Fibroblast of mammary gland (primary cell): ENCODE measurements at regions not wholly inside any gene's neighbourhood (a gene's known extent, or its start where the extent isn't known, plus 50 kb on each side); places are given as distances from the start of the nearest gene placed in this dataset.

ENCODE experiments used
- DNase-seq: peaks from one replicate; pipeline ENCODE4 v3.0.0-alpha.2; 2010; ENCODE audit warnings: low read depth
- H3K4me3 ChIP-seq: 2 replicates; pipeline ENCODE4 v1.5.1; 2011; ENCODE audit warnings: low read depth, mild to moderate bottlenecking, low read length, moderate library complexity; ENCODE audit not compliant: control insufficient read depth
- TF ChIP-seq, protein P1 (sequence below): conservative IDR thresholded peaks from 2 replicates; pipeline ENCODE4 v1.5.1; 2011; ENCODE audit warnings: low read depth, low read length, inconsistent platforms; ENCODE audit not compliant: control insufficient read depth, insufficient read depth

DNA sequence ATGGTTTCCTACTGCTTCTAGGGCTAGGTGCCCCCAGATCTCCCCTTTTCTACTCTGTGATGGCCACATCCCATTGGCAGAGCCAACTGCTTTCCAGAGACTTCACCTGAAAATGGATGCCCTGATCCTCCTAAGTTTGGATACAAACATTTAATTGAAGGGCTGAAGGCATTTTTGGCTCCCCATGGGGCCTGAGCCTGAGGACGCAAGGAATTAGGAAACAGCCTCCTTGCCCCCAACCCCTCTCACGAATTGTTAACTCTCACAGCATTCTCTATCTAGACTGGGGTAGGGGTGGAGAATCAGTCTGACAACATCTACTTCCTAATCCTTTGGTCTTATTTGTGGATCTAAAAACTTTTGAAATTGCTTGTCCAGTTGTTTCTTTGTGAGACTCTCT, 108.5 kb upstream of the KCNK2 start:
- TF ChIP-seq, protein P1, sequence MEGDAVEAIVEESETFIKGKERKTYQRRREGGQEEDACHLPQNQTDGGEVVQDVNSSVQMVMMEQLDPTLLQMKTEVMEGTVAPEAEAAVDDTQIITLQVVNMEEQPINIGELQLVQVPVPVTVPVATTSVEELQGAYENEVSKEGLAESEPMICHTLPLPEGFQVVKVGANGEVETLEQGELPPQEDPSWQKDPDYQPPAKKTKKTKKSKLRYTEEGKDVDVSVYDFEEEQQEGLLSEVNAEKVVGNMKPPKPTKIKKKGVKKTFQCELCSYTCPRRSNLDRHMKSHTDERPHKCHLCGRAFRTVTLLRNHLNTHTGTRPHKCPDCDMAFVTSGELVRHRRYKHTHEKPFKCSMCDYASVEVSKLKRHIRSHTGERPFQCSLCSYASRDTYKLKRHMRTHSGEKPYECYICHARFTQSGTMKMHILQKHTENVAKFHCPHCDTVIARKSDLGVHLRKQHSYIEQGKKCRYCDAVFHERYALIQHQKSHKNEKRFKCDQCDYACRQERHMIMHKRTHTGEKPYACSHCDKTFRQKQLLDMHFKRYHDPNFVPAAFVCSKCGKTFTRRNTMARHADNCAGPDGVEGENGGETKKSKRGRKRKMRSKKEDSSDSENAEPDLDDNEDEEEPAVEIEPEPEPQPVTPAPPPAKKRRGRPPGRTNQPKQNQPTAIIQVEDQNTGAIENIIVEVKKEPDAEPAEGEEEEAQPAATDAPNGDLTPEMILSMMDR: no peak
- H3K4me3 ChIP-seq: no peak overlapping the region
- DNase-seq: no peak

- no peak overlapping the region for H3K4me3 ChIP-seq
- DNase-seq: no peak
These were observed 105.9 kb upstream of the KCNK2 start for GRCh38 chr1:214976665-214977064.

DNA sequence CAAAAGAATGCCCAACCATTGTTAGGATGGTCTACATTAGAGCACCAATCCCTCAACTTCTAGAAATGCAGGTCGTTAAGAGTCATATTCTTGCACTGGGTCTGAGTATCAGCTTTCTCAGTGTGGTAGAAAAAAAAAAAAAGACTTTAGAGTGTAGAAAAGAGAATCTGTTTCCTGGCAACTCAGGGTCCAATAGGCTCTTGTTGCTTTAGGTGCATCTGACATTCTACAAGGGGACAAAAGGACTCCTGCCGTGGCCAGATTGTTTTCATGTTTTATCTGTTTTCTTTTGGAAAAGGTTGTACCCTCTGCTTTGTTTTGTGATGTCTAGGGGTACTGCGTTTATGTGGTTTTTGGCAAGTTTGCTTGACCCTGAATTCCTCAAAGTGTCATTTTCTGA, 105.4 kb upstream of the KCNK2 start:
- no peak overlapping the region for H3K4me3 ChIP-seq
- TF ChIP-seq, protein P1: no peak
- DNase-seq: no peak

More at GRCh38 chr1:214976665-214977064, 105.9 kb upstream of the KCNK2 start:
- TF ChIP-seq, protein P1: no peak

DNA sequence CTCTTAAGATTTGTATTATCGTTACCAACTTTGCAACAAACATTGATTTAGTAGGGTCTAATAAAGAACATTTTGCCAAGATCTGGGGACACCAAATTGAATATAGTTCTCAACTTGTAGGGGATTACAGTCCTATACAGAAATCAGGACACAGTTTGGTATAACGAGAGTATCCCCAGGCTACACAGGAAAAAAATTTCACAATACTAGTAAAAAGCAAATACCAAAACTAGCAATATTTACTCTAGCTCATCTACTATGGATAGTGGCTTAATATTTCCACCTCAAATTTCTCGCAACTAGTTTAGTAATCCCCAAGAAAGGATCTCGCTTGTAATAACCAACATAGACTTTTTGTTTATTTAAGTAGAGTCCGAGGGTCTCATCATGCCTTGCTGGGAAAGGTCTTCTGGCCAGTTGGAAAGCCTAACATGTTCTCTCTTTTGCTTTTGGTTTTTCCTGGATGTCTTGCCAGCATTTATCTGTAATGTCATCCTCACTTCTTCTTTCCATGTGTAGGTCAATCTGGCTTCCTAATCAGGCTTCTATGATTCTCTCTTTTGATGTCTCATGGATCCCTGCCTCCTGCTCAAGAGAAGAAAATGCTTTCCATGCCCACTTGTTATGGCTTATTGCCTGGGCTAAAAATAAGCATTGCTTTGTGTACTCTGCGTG, 104.7 kb upstream of the KCNK2 start:
- TF ChIP-seq, protein P1: no peak
- DNase-seq: no peak
- H3K4me3 ChIP-seq: no peak overlapping the region

DNA sequence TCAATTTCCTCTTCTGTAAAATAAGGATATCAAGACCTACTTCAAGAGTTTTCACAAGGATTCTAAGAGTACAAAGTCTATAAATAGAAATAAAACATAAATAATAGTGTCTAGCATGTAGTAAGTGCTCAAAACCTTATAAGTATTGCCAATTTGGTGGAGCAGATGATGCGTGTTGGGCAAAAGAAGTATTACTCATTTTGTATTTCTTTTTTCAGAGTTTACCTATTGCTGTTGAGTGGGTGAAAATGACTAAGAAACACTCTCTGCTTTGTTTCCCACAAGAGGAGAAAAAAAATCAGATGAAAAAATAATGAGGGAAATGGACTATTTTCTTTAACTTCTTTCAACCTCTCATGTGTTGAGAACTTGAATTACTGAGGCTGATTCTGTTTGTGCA, 103.3 kb upstream of the KCNK2 start:
- DNase-seq: peak; percentile 68
- no peak overlapping the region for H3K4me3 ChIP-seq

GRCh38 chr1:214980921-214981320, 101.6 kb upstream of the KCNK2 start:
- TF ChIP-seq, protein P1: no peak
- DNase-seq: no peak
- no peak overlapping the region for H3K4me3 ChIP-seq

More for the DNA sequence above, 103.3 kb upstream of the KCNK2 start:
- TF ChIP-seq, protein P1: no peak
